DND-41 (cell line): ENCODE measurements at regions not wholly inside any gene's neighbourhood (a gene's known extent, or its start where the extent isn't known, plus 50 kb on each side); places are given as distances from the start of the nearest gene placed in this dataset.

Experiments
- ATAC-seq: fragments of 200-7000 bp; cut with Tn5 transposase; 3 replicates; pipeline ENCODE4 v1.9.1; 2021; ENCODE audit warnings: low read depth; ENCODE audit not compliant: insufficient read depth
- DNase-seq: peaks from one replicate; pipeline ENCODE4 v3.0.0-alpha.2; 2020
- H2AFZ ChIP-seq: 2 replicates; pipeline ENCODE4 v1.6.0; 2012; ENCODE audit warnings: low read depth, low read length
- H3K27ac ChIP-seq: 2 replicates; pipeline ENCODE4 v1.5.1; 2012; ENCODE audit warnings: low read length, inconsistent platforms
- H3K27me3 ChIP-seq: fragments of 200-600 bp; sonication (generic); 2 replicates; pipeline ENCODE4 v1.6.0; 2012; ENCODE audit warnings: low read length, mild to moderate bottlenecking, inconsistent platforms; ENCODE audit not compliant: insufficient read depth, poor library complexity
- H3K36me3 ChIP-seq: 2 replicates; pipeline ENCODE4 v1.5.1; 2012; ENCODE audit warnings: low read length, inconsistent platforms; ENCODE audit not compliant: insufficient read depth
- H3K4me1 ChIP-seq: 2 replicates; pipeline ENCODE4 v1.5.1; 2012; ENCODE audit warnings: mild to moderate bottlenecking, low read length; ENCODE audit not compliant: insufficient read depth
- H3K4me2 ChIP-seq: 2 replicates; pipeline ENCODE4 v1.6.0; 2012; ENCODE audit warnings: mild to moderate bottlenecking, moderate library complexity, low read length, inconsistent platforms; ENCODE audit not compliant: insufficient read depth
- H3K4me3 ChIP-seq, 2 experiments: fragments of 200-600 bp in 1 of 2; shearing (Covaris generic) in 1 of 2; 2 replicates each; pipeline ENCODE4 v1.5.1; 2012 to 2016; ENCODE audit warnings: inconsistent platforms in 2 of 2, low read length in 2 of 2, mild to moderate bottlenecking in 2 of 2, low read depth in 1 of 2, moderate library complexity in 1 of 2
- H3K79me2 ChIP-seq: 2 replicates; pipeline ENCODE4 v1.6.0; 2012; ENCODE audit warnings: low read length, inconsistent platforms; ENCODE audit not compliant: insufficient read depth
- H3K9ac ChIP-seq: 2 replicates; pipeline ENCODE4 v1.6.0; 2012; ENCODE audit warnings: low read depth, mild to moderate bottlenecking, inconsistent platforms, low read length, moderate library complexity
- H3K9me3 ChIP-seq: 2 replicates; pipeline ENCODE4 v1.5.1; 2012; ENCODE audit warnings: low read length, moderate library complexity, mild to moderate bottlenecking, inconsistent platforms; ENCODE audit not compliant: insufficient read depth, severe bottlenecking
- H4K20me1 ChIP-seq: 2 replicates; pipeline ENCODE4 v1.6.0; 2012; ENCODE audit warnings: low read length; ENCODE audit not compliant: insufficient read depth
- EZH2 ChIP-seq: IDR thresholded peaks from 3 replicates; pipeline ENCODE4 v1.6.1; 2012; ENCODE audit warnings: borderline replicate concordance, low read depth, mild to moderate bottlenecking, moderate library complexity, low read length, inconsistent platforms; ENCODE audit not compliant: severe bottlenecking
- TF ChIP-seq, protein P1 (sequence below): IDR thresholded peaks from 2 replicates; pipeline ENCODE4 v1.5.1; 2012; ENCODE audit warnings: borderline replicate concordance, low read length, moderate library complexity, mild to moderate bottlenecking; ENCODE audit not compliant: poor library complexity, severe bottlenecking; ENCODE audit errors: extremely low read depth

DNA sequence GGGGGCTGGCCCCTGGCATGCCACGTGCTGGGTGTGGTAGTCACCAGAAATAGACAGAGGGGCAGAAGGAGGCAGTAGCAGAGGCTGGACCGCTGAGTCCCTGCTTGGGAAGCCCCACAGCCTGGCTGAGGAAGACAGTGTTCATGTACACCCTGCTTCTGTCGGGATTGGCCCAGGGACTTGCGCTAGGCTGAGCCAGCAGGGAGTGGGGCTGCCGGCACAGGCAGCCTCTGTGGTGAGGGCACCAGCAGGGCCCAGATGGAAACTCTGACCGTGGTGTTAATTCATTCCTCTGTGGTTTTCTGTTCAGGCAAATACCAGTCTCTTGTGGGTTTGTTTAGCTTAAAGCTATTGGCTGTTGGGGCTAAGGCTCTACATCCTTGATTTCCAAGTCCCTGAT is 108.6 kb upstream of the RAD23B start:
- DNase-seq (no peak), ATAC-seq (no peak)
- Histone ChIP-seq H3K4me3 (no peak overlapping the region), H3K36me3 (no peaks in the 10 kb centered on the region), H2AFZ (no peak overlapping the region), H3K27ac (no peak overlapping the region), H3K79me2 (no peaks in the 10 kb centered on the region), H3K9ac (no peak overlapping the region), H3K27me3 (no peaks in the 10 kb centered on the region), H3K4me1 (no peaks in the 10 kb centered on the region), H3K9me3 (no peaks in the 10 kb centered on the region), H4K20me1 (no peaks in the 10 kb centered on the region), H3K4me2 (no peak overlapping the region)
- TF ChIP-seq EZH2 = no peak
- TF ChIP-seq, protein P1, sequence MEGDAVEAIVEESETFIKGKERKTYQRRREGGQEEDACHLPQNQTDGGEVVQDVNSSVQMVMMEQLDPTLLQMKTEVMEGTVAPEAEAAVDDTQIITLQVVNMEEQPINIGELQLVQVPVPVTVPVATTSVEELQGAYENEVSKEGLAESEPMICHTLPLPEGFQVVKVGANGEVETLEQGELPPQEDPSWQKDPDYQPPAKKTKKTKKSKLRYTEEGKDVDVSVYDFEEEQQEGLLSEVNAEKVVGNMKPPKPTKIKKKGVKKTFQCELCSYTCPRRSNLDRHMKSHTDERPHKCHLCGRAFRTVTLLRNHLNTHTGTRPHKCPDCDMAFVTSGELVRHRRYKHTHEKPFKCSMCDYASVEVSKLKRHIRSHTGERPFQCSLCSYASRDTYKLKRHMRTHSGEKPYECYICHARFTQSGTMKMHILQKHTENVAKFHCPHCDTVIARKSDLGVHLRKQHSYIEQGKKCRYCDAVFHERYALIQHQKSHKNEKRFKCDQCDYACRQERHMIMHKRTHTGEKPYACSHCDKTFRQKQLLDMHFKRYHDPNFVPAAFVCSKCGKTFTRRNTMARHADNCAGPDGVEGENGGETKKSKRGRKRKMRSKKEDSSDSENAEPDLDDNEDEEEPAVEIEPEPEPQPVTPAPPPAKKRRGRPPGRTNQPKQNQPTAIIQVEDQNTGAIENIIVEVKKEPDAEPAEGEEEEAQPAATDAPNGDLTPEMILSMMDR = no peak

DNA sequence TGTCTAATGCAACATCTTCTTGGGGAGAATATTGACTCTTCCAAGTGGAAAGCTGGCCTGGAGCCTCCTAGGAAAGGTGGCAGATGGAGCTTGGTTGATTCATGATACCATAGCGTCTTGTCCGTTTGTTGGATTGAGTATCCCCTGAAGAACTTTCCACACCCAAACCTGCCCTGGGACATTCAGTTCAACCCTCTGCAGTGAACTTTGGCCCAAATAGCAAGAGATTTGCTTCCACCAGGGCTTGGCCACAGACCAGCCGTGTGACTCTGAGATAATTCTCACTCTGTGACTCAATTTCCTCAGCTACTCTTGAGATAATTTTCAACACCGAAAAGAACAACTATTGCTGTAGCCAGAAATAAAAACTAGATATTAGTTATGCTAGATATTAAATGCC is 108.0 kb upstream of the RAD23B start:
- no peak overlapping the region for H3K27ac ChIP-seq
- no peaks in the 10 kb centered on the region for H3K27me3 ChIP-seq
- H3K4me1 ChIP-seq = no peaks in the 10 kb centered on the region
- ATAC-seq (no peak), DNase-seq (no peak)
- no peaks in the 10 kb centered on the region for H3K79me2 ChIP-seq
- H3K36me3 ChIP-seq = no peaks in the 10 kb centered on the region
- no peak overlapping the region for H3K9ac ChIP-seq
- TF ChIP-seq, protein P1 = no peak
- no peak for TF ChIP-seq EZH2
- H3K4me3 ChIP-seq = no peak overlapping the region
- H4K20me1 ChIP-seq = no peaks in the 10 kb centered on the region
- no peak overlapping the region for H2AFZ ChIP-seq
- no peaks in the 10 kb centered on the region for H3K9me3 ChIP-seq
- H3K4me2 ChIP-seq = no peak overlapping the region

DNA sequence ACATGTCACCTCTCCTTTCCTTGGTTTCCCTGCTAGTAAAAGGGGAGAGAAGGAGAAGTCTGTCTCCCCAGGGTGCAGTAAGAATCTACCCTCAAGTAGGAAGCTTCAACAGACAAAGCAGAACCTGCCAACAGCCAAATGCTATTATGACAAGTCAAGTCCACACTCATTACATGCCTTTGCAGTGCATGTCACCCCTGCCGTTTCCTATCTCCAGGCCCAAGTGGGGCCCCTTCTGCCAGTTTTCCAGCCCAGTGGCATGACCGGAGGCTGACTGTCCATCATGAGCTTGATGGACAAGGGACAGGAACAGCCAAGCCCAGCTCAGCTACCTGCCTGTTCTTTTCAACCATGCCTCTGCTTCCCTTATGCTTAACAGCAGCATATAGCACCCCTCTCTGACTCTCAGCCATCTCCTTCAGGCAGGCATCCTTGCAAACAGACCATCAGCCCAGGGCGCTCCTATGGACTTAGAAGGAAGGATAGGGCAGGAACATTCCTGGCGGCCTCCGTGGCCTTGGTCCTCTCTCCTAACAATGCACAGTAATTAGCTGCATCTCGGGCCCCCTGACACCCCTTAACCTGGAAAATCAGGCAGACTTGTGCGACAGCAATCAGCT is 107.2 kb upstream of the RAD23B start:
- no peaks in the 10 kb centered on the region for H3K9me3 ChIP-seq
- H3K79me2 ChIP-seq = no peaks in the 10 kb centered on the region
- no peak for ATAC-seq
- H3K27ac ChIP-seq = no peak overlapping the region
- H3K27me3 ChIP-seq = no peaks in the 10 kb centered on the region
- no peak overlapping the region for H3K4me2 ChIP-seq
- no peaks in the 10 kb centered on the region for H3K36me3 ChIP-seq
- no peaks in the 10 kb centered on the region for H3K4me1 ChIP-seq
- H4K20me1 ChIP-seq = no peaks in the 10 kb centered on the region
- no peak overlapping the region for H2AFZ ChIP-seq
- no peak overlapping the region for H3K4me3 ChIP-seq
- no peak for DNase-seq
- H3K9ac ChIP-seq = no peak overlapping the region
- TF ChIP-seq, protein P1 = no peak
- TF ChIP-seq EZH2 = no peak
